Colonic mucosa (tissue), 4 donors: ENCODE measurements at regions not wholly inside any gene's neighbourhood (a gene's known extent, or its start where the extent isn't known, plus 50 kb on each side); places are given as distances from the start of the nearest gene placed in this dataset.
"Not testable (repeated sequence)": the region's sequence is repeated elsewhere in the genome, so short reads cannot be mapped to it uniquely, and the experiment has no call there.

Experiments used
- DNase-seq: peaks from one replicate; pipeline ENCODE4 v3.0.0-alpha.2; 2020
- H3K27ac ChIP-seq: fragments of 200-600 bp; one replicate; pipeline ENCODE4 v1.8.0; 2021
- H3K27me3 ChIP-seq: fragments of 200-600 bp; one replicate; pipeline ENCODE4 v1.8.0; 2021
- H3K36me3 ChIP-seq: fragments of 200-600 bp; one replicate; pipeline ENCODE4 v1.8.0; 2021
- H3K4me1 ChIP-seq: fragments of 200-600 bp; one replicate; pipeline ENCODE4 v1.8.0; 2021; ENCODE audit warnings: mild to moderate bottlenecking
- H3K4me3 ChIP-seq: fragments of 200-600 bp; one replicate; pipeline ENCODE4 v1.8.0; 2021
- H3K9ac ChIP-seq, 2 donors: one replicate each; pipeline ENCODE4 v1.7.0; 2013; ENCODE audit warnings: control low read depth in 2 of 2, low read depth in 2 of 2, low read length in 2 of 2
- H3K9me3 ChIP-seq: fragments of 200-600 bp; one replicate; pipeline ENCODE4 v1.8.0; 2021
- CTCF ChIP-seq: fragments of 200-600 bp; IDR thresholded peaks from one replicate; pipeline ENCODE4 v1.8.0; 2022; ENCODE audit warnings: antibody characterized with exemption, mild to moderate bottlenecking
- intact Hi-C: fragments of 100-400 bp; cut with DNase I; formaldehyde crosslinking; loops from one replicate; pipeline ENCODE4 v1.14.1; 2022
- donor health status: healthy.
- donor health status: DM: no; HTN: no; CAD: no.
- donor health status: DM: no; HTN: no; CAD: no.

GRCh38 chr13:46473806-46474205, 79.2 kb upstream of the LRCH1 start:
- H3K4me1 ChIP-seq, result no peaks in the 10 kb centered on the region
- no peaks in the 10 kb centered on the region for H3K27me3 ChIP-seq
- no peaks in the 10 kb centered on the region for H3K36me3 ChIP-seq
- no peak overlapping the region for H3K27ac ChIP-seq
- intact Hi-C loops, result no loop called here
- no peak overlapping the region for H3K9ac ChIP-seq
- no peak overlapping the region for H3K4me3 ChIP-seq
- H3K9me3 ChIP-seq, result no peaks in the 10 kb centered on the region
- no peak for DNase-seq
- TF ChIP-seq CTCF, result no peak

- H3K4me3 ChIP-seq, result no peak overlapping the region
- intact Hi-C loops, result no loop called here
- no peaks in the 10 kb centered on the region for H3K36me3 ChIP-seq
- DNase-seq, result no peak
- H3K9ac ChIP-seq, result no peak overlapping the region
- no peak overlapping the region for H3K27ac ChIP-seq
- no peaks in the 10 kb centered on the region for H3K27me3 ChIP-seq
- no peaks in the 10 kb centered on the region for H3K4me1 ChIP-seq
- H3K9me3 ChIP-seq, result no peaks in the 10 kb centered on the region
- TF ChIP-seq CTCF, result no peak
Observed at GRCh38 chr13:46472384-46472783, 80.6 kb upstream of the LRCH1 start.

GRCh38 chr13:46469699-46470098, 82.6 kb upstream of the RUBCNL start:
- DNase-seq, H3K27me3 ChIP-seq, H3K9ac ChIP-seq, H3K9me3 ChIP-seq, H3K36me3 ChIP-seq, intact Hi-C loops, H3K4me3 ChIP-seq, H3K4me1 ChIP-seq, H3K27ac ChIP-seq: not testable (repeated sequence)

GRCh38 chr13:46468570-46469463, 81.8 kb upstream of the RUBCNL start:
- H3K27ac ChIP-seq, result no peak overlapping the region
- no peak overlapping the region for H3K9ac ChIP-seq
- no peak for TF ChIP-seq CTCF
- H3K4me3 ChIP-seq, result no peak overlapping the region
- H3K4me1 ChIP-seq, result no peaks in the 10 kb centered on the region
- H3K27me3 ChIP-seq, result no peaks in the 10 kb centered on the region
- no peaks in the 10 kb centered on the region for H3K36me3 ChIP-seq
- DNase-seq, result no peak
- no peaks in the 10 kb centered on the region for H3K9me3 ChIP-seq
- intact Hi-C loops, result no loop called here

- H3K4me1 ChIP-seq, H3K4me3 ChIP-seq, intact Hi-C loops, DNase-seq, H3K27ac ChIP-seq, H3K9ac ChIP-seq, H3K36me3 ChIP-seq, H3K9me3 ChIP-seq, H3K27me3 ChIP-seq: not testable (repeated sequence)
Observed at GRCh38 chr13:46467694-46468093, 80.6 kb upstream of the RUBCNL start.

- H3K9me3 ChIP-seq, H3K27me3 ChIP-seq, DNase-seq, H3K27ac ChIP-seq, H3K4me1 ChIP-seq, H3K9ac ChIP-seq, H3K36me3 ChIP-seq, H3K4me3 ChIP-seq, intact Hi-C loops: not testable (repeated sequence)
Observed at GRCh38 chr13:46466074-46466473, 79.0 kb upstream of the RUBCNL start.

- no peak for TF ChIP-seq CTCF
- H3K9me3 ChIP-seq, result no peaks in the 10 kb centered on the region
- H3K4me3 ChIP-seq, result no peak overlapping the region
- DNase-seq, result no peak
- no peaks in the 10 kb centered on the region for H3K36me3 ChIP-seq
- no peak overlapping the region for H3K27ac ChIP-seq
- H3K27me3 ChIP-seq, result no peaks in the 10 kb centered on the region
- intact Hi-C loops, result no loop called here
- H3K4me1 ChIP-seq, result no peaks in the 10 kb centered on the region
- no peak overlapping the region for H3K9ac ChIP-seq
Observed at GRCh38 chr13:46463719-46464118, 76.7 kb upstream of the RUBCNL start.

- H3K9ac ChIP-seq, H3K4me1 ChIP-seq, H3K27me3 ChIP-seq, DNase-seq, H3K4me3 ChIP-seq, H3K36me3 ChIP-seq, H3K27ac ChIP-seq, intact Hi-C loops, H3K9me3 ChIP-seq: not testable (repeated sequence)
Observed at GRCh38 chr13:46460223-46460622, 73.2 kb upstream of the RUBCNL start.

- H3K4me1 ChIP-seq, DNase-seq, H3K36me3 ChIP-seq, H3K27ac ChIP-seq, H3K9me3 ChIP-seq, intact Hi-C loops, H3K4me3 ChIP-seq, H3K9ac ChIP-seq, H3K27me3 ChIP-seq: not testable (repeated sequence)
Observed at GRCh38 chr13:46457255-46457654, 70.2 kb upstream of the RUBCNL start.

GRCh38 chr13:46455924-46456323, 68.9 kb upstream of the RUBCNL start:
- H3K4me1 ChIP-seq, H3K4me3 ChIP-seq, H3K9me3 ChIP-seq, H3K27me3 ChIP-seq, H3K9ac ChIP-seq, intact Hi-C loops, H3K36me3 ChIP-seq, H3K27ac ChIP-seq: not testable (repeated sequence)
- DNase-seq, result peak; percentile 35
